Lower leg skin (tissue), 4 donors: ENCODE measurements at regions not wholly inside any gene's neighbourhood (a gene's known extent, or its start where the extent isn't known, plus 50 kb on each side); places are given as distances from the start of the nearest gene placed in this dataset.

Experiments
- DNase-seq, 2 donors: peaks; one replicate each; pipeline ENCODE4 v3.0.0-alpha.2; 2019; ENCODE audit warnings: low spot score in 2 of 2
- H3K4me3 ChIP-seq: fragments of 200-600 bp; sonication (generic); 2 replicates; pipeline ENCODE4 v1.5.1; 2017; ENCODE audit warnings: mild to moderate bottlenecking, low read depth; ENCODE audit not compliant: poor library complexity, severe bottlenecking
- CTCF ChIP-seq, 3 donors: fragments of 450-650 bp; IDR thresholded peaks; one replicate each; pipeline ENCODE4 v1.5.1; 2016; ENCODE audit warnings: antibody characterized with exemption in 3 of 3, mild to moderate bottlenecking in 3 of 3, moderate library complexity in 2 of 3
- POLR2A ChIP-seq, 2 donors: fragments of 450-650 bp; IDR thresholded peaks; one replicate each; pipeline ENCODE4 v1.6.1; 2016 to 2017; ENCODE audit warnings: antibody characterized with exemption in 2 of 2, mild to moderate bottlenecking in 1 of 2, moderate library complexity in 1 of 2
- WGBS, 2 donors: methylation state at CpG; one replicate each; pipeline ENCODE4 v1.1.5; 2018; 5-methylcytosine and 5-hydroxymethylcytosine counted together
- intact Hi-C: fragments of 100-400 bp; cut with DNase I; formaldehyde crosslinking; loops from one replicate; pipeline ENCODE4 v1.15.0; 2023; ENCODE audit warnings: low total_unique reads

GRCh38 chr1:221511797-221512196 lies 230.1 kb downstream of the DUSP10 start:
- intact Hi-C loops: no loop called here
- H3K4me3 ChIP-seq: no peak overlapping the region
- 47 to 60% methylated on average over 3 of the region's 3 CpGs for WGBS, 2 donors
- TF ChIP-seq CTCF (IDR thresholded peaks at IDR 0.05) (no peak), POLR2A (IDR thresholded peaks at IDR 0.05) (no peak)
- no peak for DNase-seq

GRCh38 chr1:221514806-221515205 lies 227.1 kb downstream of the DUSP10 start:
- DNase-seq: no peak
- intact Hi-C loops: no loop called here
- TF ChIP-seq POLR2A (IDR thresholded peaks at IDR 0.05): no peak
- no peak for TF ChIP-seq CTCF (IDR thresholded peaks at IDR 0.05)
- no peak overlapping the region for H3K4me3 ChIP-seq

GRCh38 chr1:221515496-221515895 lies 226.4 kb downstream of the DUSP10 start:
- no peak for DNase-seq
- no peak overlapping the region for H3K4me3 ChIP-seq
- no peak for TF ChIP-seq CTCF (IDR thresholded peaks at IDR 0.05)
- no peak for TF ChIP-seq POLR2A (IDR thresholded peaks at IDR 0.05)
- intact Hi-C loops: no loop called here

- TF ChIP-seq CTCF (IDR thresholded peaks at IDR 0.05) (no peak), POLR2A (IDR thresholded peaks at IDR 0.05) (no peak)
- H3K4me3 ChIP-seq: no peak overlapping the region
- peak in 1 of 2 donors; percentile 54 for DNase-seq
- 57 to 68% methylated on average over 1 of the region's 1 CpG for WGBS, 2 donors
- intact Hi-C loops: no loop called here
Observed at GRCh38 chr1:221517961-221518360, 223.9 kb downstream of the DUSP10 start.

- H3K4me3 ChIP-seq: no peak overlapping the region
- no peak for DNase-seq
- intact Hi-C loops: no loop called here
- WGBS, 2 donors: 55 to 93% methylated on average over 1 of the region's 1 CpG
- TF ChIP-seq POLR2A (IDR thresholded peaks at IDR 0.05): no peak
Observed at GRCh38 chr1:221520250-221520649, 221.6 kb downstream of the DUSP10 start.

GRCh38 chr1:221521686-221522085 lies 220.2 kb downstream of the DUSP10 start:
- intact Hi-C loops: no loop called here
- 90 to 95% methylated on average over 3 of the region's 3 CpGs for WGBS, 2 donors
- TF ChIP-seq CTCF (IDR thresholded peaks at IDR 0.05): no peak
- TF ChIP-seq POLR2A (IDR thresholded peaks at IDR 0.05): no peak
- no peak for DNase-seq
- H3K4me3 ChIP-seq: no peak overlapping the region
